Stomach (tissue), 4 donors: ENCODE measurements at regions not wholly inside any gene's neighbourhood (a gene's known extent, or its start where the extent isn't known, plus 50 kb on each side); places are given as distances from the start of the nearest gene placed in this dataset.

Experiments
- EP300 ChIP-seq: sonication (generic); formaldehyde crosslinking; IDR thresholded peaks from one replicate; pipeline ENCODE4 v1.6.1; 2017; ENCODE audit warnings: antibody characterized with exemption
- POLR2A ChIP-seq, 4 donors: fragments of 450-650 bp; IDR thresholded peaks; one replicate each; pipeline ENCODE4 v1.6.1; 2016; ENCODE audit warnings: antibody characterized with exemption in 4 of 4, control low read depth in 2 of 4, mild to moderate bottlenecking in 1 of 4, moderate library complexity in 1 of 4
- POLR2AphosphoS5 ChIP-seq, 3 donors: sonication (generic); formaldehyde crosslinking; IDR thresholded peaks; one replicate each; pipeline ENCODE4 v1.6.1; 2016; ENCODE audit warnings: antibody characterized with exemption in 3 of 3
- TF ChIP-seq, protein P1 (sequence below), 7 experiments: fragments of 450-650 bp in 4 of 7; fragments of 200-600 bp in 3 of 7; sonication (generic) in 3 of 7; IDR thresholded peaks; one replicate each; pipeline ENCODE4 v1.5.1; 2016 to 2019; ENCODE audit warnings: antibody characterized with exemption in 7 of 7, control low read depth in 2 of 7, mild to moderate bottlenecking in 1 of 7

DNA sequence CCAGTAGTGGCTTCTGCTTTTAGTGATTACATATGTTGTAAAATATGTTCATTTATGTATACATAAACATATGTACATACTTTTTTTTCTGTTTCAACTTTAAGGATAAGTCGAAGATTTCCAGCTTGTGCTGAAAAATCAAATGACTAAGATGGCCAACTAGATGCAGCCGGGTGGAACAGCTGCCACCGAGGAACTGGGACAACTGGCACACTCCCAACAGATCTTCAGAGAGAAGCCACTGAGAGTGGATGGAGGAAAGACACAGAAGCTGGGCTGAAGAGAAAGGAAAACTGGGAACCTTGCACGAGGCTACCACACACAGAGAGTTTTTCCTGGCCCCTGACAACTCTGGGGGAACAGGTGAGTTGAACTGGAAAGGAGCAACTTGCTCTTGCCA lies 207.5 kb downstream of the FAM47B start:
- TF ChIP-seq, protein P1, sequence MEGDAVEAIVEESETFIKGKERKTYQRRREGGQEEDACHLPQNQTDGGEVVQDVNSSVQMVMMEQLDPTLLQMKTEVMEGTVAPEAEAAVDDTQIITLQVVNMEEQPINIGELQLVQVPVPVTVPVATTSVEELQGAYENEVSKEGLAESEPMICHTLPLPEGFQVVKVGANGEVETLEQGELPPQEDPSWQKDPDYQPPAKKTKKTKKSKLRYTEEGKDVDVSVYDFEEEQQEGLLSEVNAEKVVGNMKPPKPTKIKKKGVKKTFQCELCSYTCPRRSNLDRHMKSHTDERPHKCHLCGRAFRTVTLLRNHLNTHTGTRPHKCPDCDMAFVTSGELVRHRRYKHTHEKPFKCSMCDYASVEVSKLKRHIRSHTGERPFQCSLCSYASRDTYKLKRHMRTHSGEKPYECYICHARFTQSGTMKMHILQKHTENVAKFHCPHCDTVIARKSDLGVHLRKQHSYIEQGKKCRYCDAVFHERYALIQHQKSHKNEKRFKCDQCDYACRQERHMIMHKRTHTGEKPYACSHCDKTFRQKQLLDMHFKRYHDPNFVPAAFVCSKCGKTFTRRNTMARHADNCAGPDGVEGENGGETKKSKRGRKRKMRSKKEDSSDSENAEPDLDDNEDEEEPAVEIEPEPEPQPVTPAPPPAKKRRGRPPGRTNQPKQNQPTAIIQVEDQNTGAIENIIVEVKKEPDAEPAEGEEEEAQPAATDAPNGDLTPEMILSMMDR (IDR thresholded peaks at IDR 0.05), result no peak
- TF ChIP-seq EP300 (no peak), POLR2AphosphoS5 (IDR thresholded peaks at IDR 0.05) (no peak), POLR2A (IDR thresholded peaks at IDR 0.05) (no peak)
